ENCODE measurements at regions not wholly inside any gene's neighbourhood (a gene's known extent, or its start where the extent isn't known, plus 50 kb on each side); places are given as distances from the start of the nearest gene placed in this dataset.

DNA sequence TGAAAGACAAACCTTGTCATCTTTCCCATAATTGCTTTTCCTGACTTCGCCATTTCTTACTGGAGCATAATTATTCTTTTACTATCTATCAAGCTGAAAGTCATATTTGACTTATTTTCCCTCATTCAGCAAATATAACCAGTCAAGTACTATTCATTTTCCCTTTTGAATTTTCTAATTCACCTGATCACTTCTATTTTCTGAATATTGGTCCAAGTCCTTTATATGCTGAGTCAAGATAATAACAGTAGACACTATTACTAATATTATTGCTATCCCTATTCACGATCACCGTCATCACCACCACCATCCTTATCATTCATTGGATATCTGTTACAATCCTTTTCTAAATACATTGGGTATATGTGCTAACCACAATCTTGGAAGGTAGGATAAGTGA is 728.0 kb downstream of the NOVA1 start:
- Histone ChIP-seq H3K4me1 (ENCODE audit: low read depth) (no peaks in the 10 kb centered on the region), H3K36me3 (no peaks in the 10 kb centered on the region), H3K9me3 (ENCODE audit: low read depth) (no peaks in the 10 kb centered on the region), H3K27me3 (no peaks in the 10 kb centered on the region), H3K27ac (no peak overlapping the region), H3K4me3 (no peak overlapping the region)
- no peak for TF ChIP-seq CTCF (IDR thresholded peaks at IDR 0.05; ENCODE audit: low read depth, low read length)
- no peak for DNase-seq (ENCODE audit: low read depth in 1 of 2, low spot score in 1 of 2)

GRCh38 chr14:25868521-25869314 is 729.1 kb downstream of the NOVA1 start:
- TF ChIP-seq CTCF (IDR thresholded peaks at IDR 0.05; ENCODE audit: low read depth, low read length): no peak
- Histone ChIP-seq H3K27me3 (no peaks in the 10 kb centered on the region), H3K4me1 (ENCODE audit: low read depth) (no peaks in the 10 kb centered on the region), H3K36me3 (no peaks in the 10 kb centered on the region), H3K27ac (no peak overlapping the region), H3K9me3 (ENCODE audit: low read depth) (no peaks in the 10 kb centered on the region), H3K4me3 (no peak overlapping the region)
- no peak for DNase-seq (ENCODE audit: low read depth in 1 of 2, low spot score in 1 of 2)

GRCh38 chr14:25861406-25861805 is 736.4 kb downstream of the NOVA1 start:
- Histone ChIP-seq H3K36me3 (no peaks in the 10 kb centered on the region), H3K4me3 (no peak overlapping the region), H3K4me1 (ENCODE audit: low read depth) (no peaks in the 10 kb centered on the region), H3K27ac (no peak overlapping the region), H3K9me3 (ENCODE audit: low read depth) (no peaks in the 10 kb centered on the region), H3K27me3 (no peaks in the 10 kb centered on the region)
- DNase-seq (ENCODE audit: low read depth in 1 of 2, low spot score in 1 of 2): no peak
- TF ChIP-seq CTCF (IDR thresholded peaks at IDR 0.05; ENCODE audit: low read depth, low read length): no peak

DNA sequence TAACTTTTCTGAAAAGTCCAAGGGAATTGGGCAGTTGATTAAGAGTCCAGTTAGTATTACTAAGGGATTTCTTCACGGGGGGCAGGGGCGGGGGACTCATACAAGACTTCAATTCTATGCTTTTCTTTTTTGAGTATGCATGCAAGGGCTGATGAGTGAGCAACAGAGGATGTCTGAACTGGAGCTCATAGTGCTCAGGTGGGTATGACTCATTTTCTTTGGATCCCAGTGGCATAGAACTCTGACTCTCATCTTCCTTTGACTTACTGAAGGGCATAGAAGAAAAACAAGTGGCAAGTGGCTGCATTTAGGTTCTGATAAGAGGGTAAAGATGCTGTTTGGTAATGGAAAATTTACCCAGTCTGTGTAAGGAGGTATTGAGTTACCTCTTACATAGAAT is 749.2 kb downstream of the NOVA1 start:
- Histone ChIP-seq H3K36me3 (no peaks in the 10 kb centered on the region), H3K4me1 (ENCODE audit: low read depth) (peaks cover 3% of the 10 kb centered on the region), H3K27me3 (no peaks in the 10 kb centered on the region), H3K4me3 (no peak overlapping the region), H3K27ac (no peak overlapping the region), H3K9me3 (ENCODE audit: low read depth) (no peaks in the 10 kb centered on the region)
- no peak for DNase-seq (ENCODE audit: low read depth in 1 of 2, low spot score in 1 of 2)
- TF ChIP-seq CTCF (IDR thresholded peaks at IDR 0.05; ENCODE audit: low read depth, low read length): no peak

- Histone ChIP-seq H3K36me3 (no peaks in the 10 kb centered on the region), H3K9me3 (ENCODE audit: low read depth) (no peaks in the 10 kb centered on the region), H3K4me1 (ENCODE audit: low read depth) (peaks cover 7% of the 10 kb centered on the region), H3K27me3 (no peaks in the 10 kb centered on the region), H3K4me3 (no peak overlapping the region), H3K27ac (no peak overlapping the region)
- TF ChIP-seq CTCF (IDR thresholded peaks at IDR 0.05; ENCODE audit: low read depth, low read length): no peak
- DNase-seq (ENCODE audit: low read depth in 1 of 2, low spot score in 1 of 2): no peak
Observed at GRCh38 chr14:25846246-25846645, 751.6 kb downstream of the NOVA1 start.
